Calu3 (cell line): ENCODE measurements at regions not wholly inside any gene's neighbourhood (a gene's known extent, or its start where the extent isn't known, plus 50 kb on each side); places are given as distances from the start of the nearest gene placed in this dataset.

Experiments used
- BruUV-seq: library from RNA; stranded (reverse); fragments of 400-500 nt; replicated peaks from 2 replicates; lab custom pipeline; 2021; lab: Mats Ljungman, UMichigan
- CTCF ChIA-PET: fragments of 300-600 bp; sonication (Branson Sonifier 250); formaldehyde crosslinking; loops from one replicate; lab custom pipeline; 2022; ENCODE audit warnings: antibody characterized with exemption; lab: Charles Lee
- DNase-seq: peaks from one replicate; pipeline ENCODE4 v3.0.0; 2022
- H3K27ac Mint-ChIP-seq: one replicate; pipeline ENCODE4 v1.8.0; 2022; ENCODE audit warnings: mixed read lengths; ENCODE audit not compliant: unreplicated experiment
- H3K27me3 Mint-ChIP-seq: one replicate; pipeline ENCODE4 v1.8.0; 2022; ENCODE audit warnings: mixed read lengths; ENCODE audit not compliant: unreplicated experiment
- H3K36me3 Mint-ChIP-seq: one replicate; pipeline ENCODE4 v1.8.0; 2022; ENCODE audit warnings: mild to moderate bottlenecking, moderate library complexity, mixed read lengths; ENCODE audit not compliant: insufficient read depth, unreplicated experiment
- H3K4me1 Mint-ChIP-seq: one replicate; pipeline ENCODE4 v1.8.0; 2022; ENCODE audit warnings: mild to moderate bottlenecking, low read depth, mixed read lengths; ENCODE audit not compliant: unreplicated experiment
- H3K4me3 Mint-ChIP-seq: one replicate; pipeline ENCODE4 v1.8.0; 2022; ENCODE audit warnings: mild to moderate bottlenecking, low read depth, moderate library complexity, mixed read lengths; ENCODE audit not compliant: unreplicated experiment
- H3K9me3 Mint-ChIP-seq: one replicate; pipeline ENCODE4 v1.8.0; 2022; ENCODE audit warnings: low read depth, mixed read lengths; ENCODE audit not compliant: unreplicated experiment
- CTCF ChIP-seq: fragments of 200-600 bp; IDR thresholded peaks from one replicate; pipeline ENCODE4 v1.8.0; 2022; ENCODE audit warnings: antibody characterized with exemption; ENCODE audit not compliant: unreplicated experiment
- intact Hi-C: fragments of 100-400 bp; cut with micrococcal nuclease; formaldehyde crosslinking; loops from one replicate; pipeline ENCODE4 v1.10.0; 2022; ENCODE audit not compliant: unreplicated experiment

- intact Hi-C loops, result no loop called here
- BruUV-seq, result no TSS peak
- no peaks in the 10 kb centered on the region for H3K27me3 Mint-ChIP-seq
Measured at GRCh38 chr3:165455360-165455759, 259.2 kb upstream of the SLITRK3 start.

GRCh38 chr3:165451371-165452070 lies 255.3 kb upstream of the SLITRK3 start:
- Mint-ChIP-seq H3K36me3 (no peaks in the 10 kb centered on the region), H3K27ac (no peak overlapping the region), H3K4me1 (no peaks in the 10 kb centered on the region), H3K27me3 (no peaks in the 10 kb centered on the region), H3K9me3 (peaks cover 2% of the 10 kb centered on the region), H3K4me3 (no peak overlapping the region)
- no peak for DNase-seq
- no peak for TF ChIP-seq CTCF
- CTCF ChIA-PET, result no interaction called here
- intact Hi-C loops, result no loop called here
- no TSS peak for BruUV-seq

More at GRCh38 chr3:165455360-165455759, 259.2 kb upstream of the SLITRK3 start:
- no peak overlapping the region for H3K27ac Mint-ChIP-seq
- CTCF ChIA-PET, result no interaction called here
- TF ChIP-seq CTCF, result no peak
- no peak for DNase-seq
- H3K36me3 Mint-ChIP-seq, result peaks cover 7% of the 10 kb centered on the region
- H3K4me3 Mint-ChIP-seq, result no peak overlapping the region
- peaks cover 17% of the 10 kb centered on the region for H3K4me1 Mint-ChIP-seq
- H3K9me3 Mint-ChIP-seq, result peaks cover 2% of the 10 kb centered on the region

- Mint-ChIP-seq H3K9me3 (no peaks in the 10 kb centered on the region), H3K36me3 (no peaks in the 10 kb centered on the region), H3K4me1 (no peaks in the 10 kb centered on the region), H3K4me3 (no peak overlapping the region), H3K27me3 (no peaks in the 10 kb centered on the region), H3K27ac (no peak overlapping the region)
- intact Hi-C loops, result no loop called here
- CTCF ChIA-PET, result no interaction called here
- no peak for DNase-seq
- no peak for TF ChIP-seq CTCF
- no TSS peak for BruUV-seq
Measured at GRCh38 chr3:165446555-165446954, 250.4 kb upstream of the SLITRK3 start.

GRCh38 chr3:165444745-165445144 lies 248.6 kb upstream of the SLITRK3 start:
- BruUV-seq, result no TSS peak
- Mint-ChIP-seq H3K4me3 (no peak overlapping the region), H3K9me3 (no peaks in the 10 kb centered on the region), H3K27ac (no peak overlapping the region), H3K36me3 (no peaks in the 10 kb centered on the region), H3K4me1 (peaks cover 4% of the 10 kb centered on the region), H3K27me3 (no peaks in the 10 kb centered on the region)
- TF ChIP-seq CTCF, result no peak
- no peak for DNase-seq
- intact Hi-C loops, result no loop called here
- CTCF ChIA-PET, result interaction anchor here (0.7 kb wide), 1 partner anchor 16 kb away, joined by 3 read pairs; no protein-coding TSS in a partner anchor
